Ovary (tissue), 3 donors: ENCODE measurements at regions not wholly inside any gene's neighbourhood (a gene's known extent, or its start where the extent isn't known, plus 50 kb on each side); places are given as distances from the start of the nearest gene placed in this dataset.

Experiments used
- CTCF ChIP-seq, 3 donors: fragments of 450-650 bp in 2 of 3; fragments of 200-600 bp in 1 of 3; IDR thresholded peaks; one replicate each; pipeline versions ENCODE4 v1.5.1 to v1.8.0; 2016 to 2022; ENCODE audit warnings: antibody characterized with exemption in 3 of 3, mild to moderate bottlenecking in 1 of 3
- EP300 ChIP-seq: sonication (generic); formaldehyde crosslinking; IDR thresholded peaks from one replicate; pipeline ENCODE4 v1.6.1; 2017; ENCODE audit warnings: antibody characterized with exemption
- POLR2A ChIP-seq: fragments of 450-650 bp; IDR thresholded peaks from one replicate; pipeline ENCODE4 v1.6.1; 2017; ENCODE audit warnings: antibody characterized with exemption, mild to moderate bottlenecking, moderate library complexity
- donor health status: DM: no; HTN: no; CAD: no.

DNA sequence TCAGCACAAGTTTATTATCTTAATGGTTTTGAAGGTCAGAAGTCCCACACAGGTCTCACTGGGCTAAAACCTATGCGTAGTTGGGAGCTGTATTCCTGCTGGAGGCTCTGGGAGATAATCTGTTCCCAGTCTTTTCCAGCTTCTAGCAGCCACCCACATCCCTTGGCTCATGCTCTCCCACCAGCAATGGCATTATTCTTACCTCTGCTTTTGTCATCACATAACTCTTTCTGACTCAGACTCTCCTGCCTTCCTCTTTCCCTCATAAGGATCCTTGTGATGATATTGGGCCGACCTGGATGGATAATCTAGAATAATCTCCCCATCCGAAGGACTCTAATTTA is 122.2 kb upstream of the PRDX6 start:
- no peak for TF ChIP-seq POLR2A
- no peak for TF ChIP-seq CTCF (IDR thresholded peaks at IDR 0.05)
- no peak for TF ChIP-seq EP300
